ENCODE measurements at regions not wholly inside any gene's neighbourhood (a gene's known extent, or its start where the extent isn't known, plus 50 kb on each side); places are given as distances from the start of the nearest gene placed in this dataset.

DNA sequence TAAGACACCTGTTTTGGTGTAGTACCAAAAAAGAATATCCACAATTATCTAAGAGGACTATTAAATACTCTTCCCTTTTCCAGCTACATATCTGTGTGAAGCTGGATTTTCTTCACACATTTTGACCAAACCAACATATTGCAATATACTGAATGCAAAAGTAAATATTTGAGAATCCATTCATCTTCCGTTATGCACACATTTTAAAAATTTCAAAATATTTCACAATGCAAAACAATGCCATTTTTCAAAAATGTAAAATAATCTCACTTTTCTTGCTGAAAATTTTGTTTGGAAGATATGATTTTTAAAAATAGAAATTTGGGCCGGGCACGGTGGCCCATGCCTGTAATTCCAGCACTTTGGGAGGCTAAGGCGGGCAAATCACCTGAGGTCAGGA lies 133.9 kb upstream of the FUT8 start:
- TF ChIP-seq EZH2 (IDR thresholded peaks at IDR 0.05; ENCODE audit: insufficient read depth, poor library complexity, severe bottlenecking) (no peak), EZH2phosphoT487 (IDR thresholded peaks at IDR 0.05; ENCODE audit: insufficient read depth, low read depth) (no peak)
